ENCODE measurements at regions not wholly inside any gene's neighbourhood (a gene's known extent, or its start where the extent isn't known, plus 50 kb on each side); places are given as distances from the start of the nearest gene placed in this dataset.
"Not testable (repeated sequence)": the region's sequence is repeated elsewhere in the genome, so short reads cannot be mapped to it uniquely, and the experiment has no call there.

GRCh38 chr1:198963796-198964195 is 325.0 kb downstream of the PTPRC start:
- not testable (repeated sequence) for DNase-seq (ENCODE audit: low read depth in 4 of 4, low spot score in 3 of 4)

- no peak for DNase-seq (ENCODE audit: low read depth in 4 of 4, low spot score in 3 of 4)
These were observed 327.7 kb downstream of the PTPRC start for GRCh38 chr1:198966519-198966918.

GRCh38 chr1:198967566-198967965 is 328.7 kb downstream of the PTPRC start:
- no peak for DNase-seq (ENCODE audit: low read depth in 4 of 4, low spot score in 3 of 4)

GRCh38 chr1:198968866-198969265 is 330.0 kb downstream of the PTPRC start:
- no peak for DNase-seq (ENCODE audit: low read depth in 4 of 4, low spot score in 3 of 4)

GRCh38 chr1:198969981-198970380 is 331.1 kb downstream of the PTPRC start:
- no peak for DNase-seq (ENCODE audit: low read depth in 4 of 4, low spot score in 3 of 4)

GRCh38 chr1:198970916-198971315 is 332.1 kb downstream of the PTPRC start:
- DNase-seq (ENCODE audit: low read depth in 4 of 4, low spot score in 3 of 4) = no peak

- no peak for DNase-seq (ENCODE audit: low read depth in 4 of 4, low spot score in 3 of 4)
These were observed 339.1 kb downstream of the PTPRC start for GRCh38 chr1:198977909-198978308.

- no peak for DNase-seq (ENCODE audit: low read depth in 4 of 4, low spot score in 3 of 4)
These were observed 339.7 kb downstream of the PTPRC start for GRCh38 chr1:198978523-198978922.

- DNase-seq (ENCODE audit: low read depth in 4 of 4, low spot score in 3 of 4) = no peak
These were observed 347.2 kb downstream of the PTPRC start for GRCh38 chr1:198986036-198986435.

- DNase-seq (ENCODE audit: low read depth in 4 of 4, low spot score in 3 of 4) = no peak
These were observed 347.6 kb downstream of the PTPRC start for GRCh38 chr1:198986442-198986841.

GRCh38 chr1:199002661-199003060 is 363.8 kb downstream of the PTPRC start:
- DNase-seq (ENCODE audit: low read depth in 4 of 4, low spot score in 3 of 4) = no peak

GRCh38 chr1:199007423-199007822 is 368.6 kb downstream of the PTPRC start:
- DNase-seq (ENCODE audit: low read depth in 4 of 4, low spot score in 3 of 4) = no peak

GRCh38 chr1:199009447-199009846 is 370.6 kb downstream of the PTPRC start:
- no peak for DNase-seq (ENCODE audit: low read depth in 4 of 4, low spot score in 3 of 4)

- no peak for DNase-seq (ENCODE audit: low read depth in 4 of 4, low spot score in 3 of 4)
These were observed 371.7 kb downstream of the PTPRC start for GRCh38 chr1:199010492-199010891.

- DNase-seq (ENCODE audit: low read depth in 4 of 4, low spot score in 3 of 4) = no peak
These were observed 372.1 kb downstream of the PTPRC start for GRCh38 chr1:199010933-199011332.

GRCh38 chr1:199015799-199016198 is 377.0 kb downstream of the PTPRC start:
- no peak for DNase-seq (ENCODE audit: low read depth in 4 of 4, low spot score in 3 of 4)

- DNase-seq (ENCODE audit: low read depth in 4 of 4, low spot score in 3 of 4) = no peak
These were observed 379.8 kb downstream of the PTPRC start for GRCh38 chr1:199018471-199019135.

GRCh38 chr1:199020051-199020450 is 381.2 kb downstream of the PTPRC start:
- no peak for DNase-seq (ENCODE audit: low read depth in 4 of 4, low spot score in 3 of 4)

GRCh38 chr1:199020904-199021303 is 382.1 kb downstream of the PTPRC start:
- DNase-seq (ENCODE audit: low read depth in 4 of 4, low spot score in 3 of 4) = no peak

- no peak for DNase-seq (ENCODE audit: low read depth in 4 of 4, low spot score in 3 of 4)
These were observed 390.6 kb downstream of the PTPRC start for GRCh38 chr1:199029401-199029800.

GRCh38 chr1:199029855-199030254 is 391.0 kb downstream of the PTPRC start:
- DNase-seq (ENCODE audit: low read depth in 4 of 4, low spot score in 3 of 4) = no peak

- not testable (repeated sequence) for DNase-seq (ENCODE audit: low read depth in 4 of 4, low spot score in 3 of 4)
These were observed 391.7 kb downstream of the PTPRC start for GRCh38 chr1:199030541-199030940.

GRCh38 chr1:199031170-199031569 is 392.3 kb downstream of the PTPRC start:
- DNase-seq (ENCODE audit: low read depth in 4 of 4, low spot score in 3 of 4) = not testable (repeated sequence)

Data from right renal pelvis (tissue), 4 donors.